ENCODE measurements at regions not wholly inside any gene's neighbourhood (a gene's known extent, or its start where the extent isn't known, plus 50 kb on each side); places are given as distances from the start of the nearest gene placed in this dataset.
A peak's percentile ranks its signal among the peaks of the same experiment; 100 is the strongest.

GRCh38 chr2:18154259-18154658 is 275.8 kb downstream of the KCNS3 start:
- Mint-ChIP-seq H3K27ac (no peak overlapping the region), H3K9me3 (no peaks in the 10 kb centered on the region), H3K4me3 (no peak overlapping the region), H3K27me3 (peaks cover 4 to 26% (median 14%) of the 10 kb centered on the region in 3 donors), H3K4me1 (no peaks in the 10 kb centered on the region), H3K36me3 (no peaks in the 10 kb centered on the region)
- ATAC-seq (ENCODE audit: low read depth in 2 of 2) (no peak), DNase-seq (no peak)

- ATAC-seq (ENCODE audit: low read depth in 2 of 2) (no peak), DNase-seq (no peak)
- Mint-ChIP-seq H3K4me1 (no peaks in the 10 kb centered on the region), H3K27me3 (peaks cover 4 to 31% (median 14%) of the 10 kb centered on the region in 3 donors), H3K9me3 (no peaks in the 10 kb centered on the region), H3K4me3 (no peak overlapping the region), H3K27ac (no peak overlapping the region), H3K36me3 (no peaks in the 10 kb centered on the region)
Measured at GRCh38 chr2:18153741-18154140, 275.3 kb downstream of the KCNS3 start.

- Mint-ChIP-seq H3K9me3 (no peaks in the 10 kb centered on the region), H3K27ac (no peak overlapping the region), H3K36me3 (no peaks in the 10 kb centered on the region), H3K27me3 (peaks cover 9 to 42% (median 20%) of the 10 kb centered on the region in 3 donors), H3K4me1 (no peaks in the 10 kb centered on the region), H3K4me3 (no peak overlapping the region)
- DNase-seq (no peak), ATAC-seq (ENCODE audit: low read depth in 2 of 2) (no peak)
Measured at GRCh38 chr2:18151237-18151636, 272.8 kb downstream of the KCNS3 start.

- DNase-seq (peak; percentile 12), ATAC-seq (ENCODE audit: low read depth in 2 of 2) (no peak)
- Mint-ChIP-seq H3K9me3 (no peaks in the 10 kb centered on the region), H3K27ac (no peak overlapping the region), H3K27me3 (peaks cover 9 to 37% (median 15%) of the 10 kb centered on the region in 3 donors), H3K4me3 (no peak overlapping the region), H3K4me1 (no peaks in the 10 kb centered on the region), H3K36me3 (no peaks in the 10 kb centered on the region)
Measured at GRCh38 chr2:18149660-18150246, 271.3 kb downstream of the KCNS3 start.

GRCh38 chr2:18136881-18137475 is 258.5 kb downstream of the KCNS3 start:
- Mint-ChIP-seq H3K36me3 (no peaks in the 10 kb centered on the region), H3K9me3 (peaks cover 0 to 19% (median 7%) of the 10 kb centered on the region in 7 donors), H3K4me3 (no peak overlapping the region), H3K4me1 (no peaks in the 10 kb centered on the region), H3K27ac (peak overlapping the region in 1 of 6 donors; percentile 87), H3K27me3 (peaks cover 6 to 23% (median 9%) of the 10 kb centered on the region in 3 donors)
- DNase-seq (no peak), ATAC-seq (ENCODE audit: low read depth in 2 of 2) (no peak)

- Mint-ChIP-seq H3K4me1 (no peaks in the 10 kb centered on the region), H3K27ac (no peak overlapping the region)
Measured at GRCh38 chr2:18133310-18133709, 254.8 kb downstream of the KCNS3 start.

GRCh38 chr2:18132697-18133096 is 254.2 kb downstream of the KCNS3 start:
- Mint-ChIP-seq H3K4me3 (no peak overlapping the region), H3K27ac (no peak overlapping the region), H3K4me1 (no peaks in the 10 kb centered on the region), H3K27me3 (peaks cover 19 to 28% (median 22%) of the 10 kb centered on the region in 3 donors), H3K9me3 (no peaks in the 10 kb centered on the region), H3K36me3 (no peaks in the 10 kb centered on the region)
- DNase-seq (no peak), ATAC-seq (ENCODE audit: low read depth in 2 of 2) (no peak)

More at GRCh38 chr2:18133310-18133709, 254.8 kb downstream of the KCNS3 start:
- Mint-ChIP-seq H3K9me3 (no peaks in the 10 kb centered on the region), H3K4me3 (no peak overlapping the region), H3K27me3 (peaks cover 17 to 22% (median 19%) of the 10 kb centered on the region in 3 donors), H3K36me3 (no peaks in the 10 kb centered on the region)
- ATAC-seq (ENCODE audit: low read depth in 2 of 2) (no peak), DNase-seq (no peak)

GRCh38 chr2:18131761-18132160 is 253.3 kb downstream of the KCNS3 start:
- peaks cover 19 to 34% (median 26%) of the 10 kb centered on the region in 3 donors for H3K27me3 Mint-ChIP-seq
- H3K27ac Mint-ChIP-seq, result no peak overlapping the region
- peak overlapping the region in 1 of 8 donors; percentile 30 for H3K4me3 Mint-ChIP-seq
- H3K4me1 Mint-ChIP-seq, result no peaks in the 10 kb centered on the region
- no peaks in the 10 kb centered on the region for H3K36me3 Mint-ChIP-seq
- DNase-seq (no peak), ATAC-seq (ENCODE audit: low read depth in 2 of 2) (no peak)
- no peaks in the 10 kb centered on the region for H3K9me3 Mint-ChIP-seq

GRCh38 chr2:18129348-18129747 is 250.9 kb downstream of the KCNS3 start:
- no peaks in the 10 kb centered on the region for H3K4me1 Mint-ChIP-seq
- H3K36me3 Mint-ChIP-seq, result no peaks in the 10 kb centered on the region
- DNase-seq (no peak), ATAC-seq (ENCODE audit: low read depth in 2 of 2) (no peak)
- no peaks in the 10 kb centered on the region for H3K9me3 Mint-ChIP-seq
- peaks cover 19 to 42% (median 34%) of the 10 kb centered on the region in 3 donors for H3K27me3 Mint-ChIP-seq
- H3K27ac Mint-ChIP-seq, result no peak overlapping the region
- no peak overlapping the region for H3K4me3 Mint-ChIP-seq

GRCh38 chr2:18125303-18125702 is 246.8 kb downstream of the KCNS3 start:
- no peaks in the 10 kb centered on the region for H3K9me3 Mint-ChIP-seq
- no peak overlapping the region for H3K27ac Mint-ChIP-seq
- no peak for DNase-seq
- no peak overlapping the region for H3K4me3 Mint-ChIP-seq
- peaks cover 17 to 45% (median 37%) of the 10 kb centered on the region in 3 donors for H3K27me3 Mint-ChIP-seq
- ATAC-seq (ENCODE audit: low read depth in 2 of 2), result no peak
- H3K4me1 Mint-ChIP-seq, result peaks cover 3 to 5% (median 5%) of the 10 kb centered on the region in 3 donors
- no peaks in the 10 kb centered on the region for H3K36me3 Mint-ChIP-seq

- ATAC-seq (ENCODE audit: low read depth in 2 of 2), result no peak
- no peaks in the 10 kb centered on the region for H3K36me3 Mint-ChIP-seq
- H3K27me3 Mint-ChIP-seq, result peaks cover 16 to 48% (median 38%) of the 10 kb centered on the region in 3 donors
- no peak overlapping the region for H3K27ac Mint-ChIP-seq
- no peak for DNase-seq
- H3K4me3 Mint-ChIP-seq, result no peak overlapping the region
- H3K9me3 Mint-ChIP-seq, result peaks cover 0 to 3% (median 0%) of the 10 kb centered on the region in 7 donors
- H3K4me1 Mint-ChIP-seq, result peaks cover 3 to 5% (median 5%) of the 10 kb centered on the region in 3 donors
Measured at GRCh38 chr2:18124116-18124835, 245.8 kb downstream of the KCNS3 start.

- peaks cover 3 to 5% (median 5%) of the 10 kb centered on the region in 3 donors for H3K4me1 Mint-ChIP-seq
- ATAC-seq (ENCODE audit: low read depth in 2 of 2) (no peak), DNase-seq (no peak)
- peak overlapping the region in 1 of 6 donors; percentile 48 for H3K27ac Mint-ChIP-seq
- peaks cover 23 to 55% (median 37%) of the 10 kb centered on the region in 3 donors for H3K27me3 Mint-ChIP-seq
- no peak overlapping the region for H3K4me3 Mint-ChIP-seq
- no peaks in the 10 kb centered on the region for H3K36me3 Mint-ChIP-seq
- H3K9me3 Mint-ChIP-seq, result peaks cover 0 to 3% (median 0%) of the 10 kb centered on the region in 7 donors
Measured at GRCh38 chr2:18123577-18123976, 245.1 kb downstream of the KCNS3 start.

- Mint-ChIP-seq H3K4me1 (peaks cover 3 to 5% (median 5%) of the 10 kb centered on the region in 3 donors), H3K27me3 (peaks cover 23 to 51% (median 33%) of the 10 kb centered on the region in 3 donors), H3K9me3 (peaks cover 0 to 3% (median 0%) of the 10 kb centered on the region in 7 donors), H3K36me3 (no peaks in the 10 kb centered on the region), H3K4me3 (no peak overlapping the region), H3K27ac (no peak overlapping the region)
- ATAC-seq (ENCODE audit: low read depth in 2 of 2), result no peak
- DNase-seq, result no peak
Measured at GRCh38 chr2:18123211-18123570, 244.7 kb downstream of the KCNS3 start.

All from naive B cell (primary cell).